IPS-NIHi7 (cell line): ENCODE measurements at regions not wholly inside any gene's neighbourhood (a gene's known extent, or its start where the extent isn't known, plus 50 kb on each side); places are given as distances from the start of the nearest gene placed in this dataset.

ENCODE experiments used
- DNase-seq: peaks from one replicate; pipeline ENCODE4 v3.0.0; 2012; ENCODE audit warnings: mixed read lengths; ENCODE audit errors: extremely low spot score

GRCh38 chr6:62479697-62480220, 193.7 kb upstream of the KHDRBS2 start:
- no peak for DNase-seq

GRCh38 chr6:62474793-62475192, 188.8 kb upstream of the KHDRBS2 start:
- no peak for DNase-seq

GRCh38 chr6:62466607-62467006, 180.6 kb upstream of the KHDRBS2 start:
- DNase-seq = no peak

- no peak for DNase-seq
These were observed 179.2 kb upstream of the KHDRBS2 start for GRCh38 chr6:62465206-62465605.

GRCh38 chr6:62452586-62452985, 166.6 kb upstream of the KHDRBS2 start:
- DNase-seq = no peak

GRCh38 chr6:62446647-62447316, 160.8 kb upstream of the KHDRBS2 start:
- no peak for DNase-seq

GRCh38 chr6:62445521-62445920, 159.5 kb upstream of the KHDRBS2 start:
- no peak for DNase-seq

- DNase-seq = no peak
These were observed 155.2 kb upstream of the KHDRBS2 start for GRCh38 chr6:62441182-62441581.

- no peak for DNase-seq
These were observed 143.8 kb upstream of the KHDRBS2 start for GRCh38 chr6:62429781-62430180.

GRCh38 chr6:62400521-62401259, 114.7 kb upstream of the KHDRBS2 start:
- no peak for DNase-seq

GRCh38 chr6:62393608-62394007, 107.6 kb upstream of the KHDRBS2 start:
- peak; percentile 43 for DNase-seq

GRCh38 chr6:62392291-62392690, 106.3 kb upstream of the KHDRBS2 start:
- DNase-seq = no peak

- DNase-seq = no peak
These were observed 105.3 kb upstream of the KHDRBS2 start for GRCh38 chr6:62391358-62391757.

- DNase-seq = no peak
These were observed 104.4 kb upstream of the KHDRBS2 start for GRCh38 chr6:62390401-62390800.

- DNase-seq = no peak
These were observed 85.6 kb upstream of the KHDRBS2 start for GRCh38 chr6:62371453-62372210.

- DNase-seq = no peak
These were observed 81.6 kb upstream of the KHDRBS2 start for GRCh38 chr6:62367601-62368000.

GRCh38 chr6:62362097-62362496, 76.1 kb upstream of the KHDRBS2 start:
- DNase-seq = no peak

- no peak for DNase-seq
These were observed 71.8 kb upstream of the KHDRBS2 start for GRCh38 chr6:62357835-62358234.

GRCh38 chr6:62354261-62354660, 68.2 kb upstream of the KHDRBS2 start:
- no peak for DNase-seq

- no peak for DNase-seq
These were observed 60.1 kb upstream of the KHDRBS2 start for GRCh38 chr6:62345962-62346689.

- no peak for DNase-seq
These were observed 59.4 kb upstream of the KHDRBS2 start for GRCh38 chr6:62345446-62345845.

- DNase-seq = no peak
These were observed 58.8 kb upstream of the KHDRBS2 start for GRCh38 chr6:62344850-62345249.
